ENCODE measurements at regions not wholly inside any gene's neighbourhood (a gene's known extent, or its start where the extent isn't known, plus 50 kb on each side); places are given as distances from the start of the nearest gene placed in this dataset.

DNA sequence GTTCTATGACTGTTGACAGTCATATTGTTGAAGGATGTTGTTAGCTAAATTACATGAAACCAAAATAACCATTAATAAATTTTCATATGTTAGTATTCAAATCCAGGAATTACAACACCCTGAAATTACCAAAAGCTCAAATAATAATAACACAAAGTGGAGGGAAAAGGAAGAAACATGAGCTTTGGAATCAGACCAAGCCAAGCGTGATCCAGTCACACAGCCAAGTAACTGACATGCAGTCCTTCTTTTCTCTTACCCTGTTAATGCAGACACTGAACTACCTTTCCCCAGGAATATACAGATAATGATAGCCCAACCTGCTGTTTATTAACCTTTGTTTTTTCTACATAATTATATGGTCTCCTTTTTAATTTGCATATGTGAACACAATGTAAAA lies 130.2 kb downstream of the HS3ST1 start:
- TF ChIP-seq, protein P1, sequence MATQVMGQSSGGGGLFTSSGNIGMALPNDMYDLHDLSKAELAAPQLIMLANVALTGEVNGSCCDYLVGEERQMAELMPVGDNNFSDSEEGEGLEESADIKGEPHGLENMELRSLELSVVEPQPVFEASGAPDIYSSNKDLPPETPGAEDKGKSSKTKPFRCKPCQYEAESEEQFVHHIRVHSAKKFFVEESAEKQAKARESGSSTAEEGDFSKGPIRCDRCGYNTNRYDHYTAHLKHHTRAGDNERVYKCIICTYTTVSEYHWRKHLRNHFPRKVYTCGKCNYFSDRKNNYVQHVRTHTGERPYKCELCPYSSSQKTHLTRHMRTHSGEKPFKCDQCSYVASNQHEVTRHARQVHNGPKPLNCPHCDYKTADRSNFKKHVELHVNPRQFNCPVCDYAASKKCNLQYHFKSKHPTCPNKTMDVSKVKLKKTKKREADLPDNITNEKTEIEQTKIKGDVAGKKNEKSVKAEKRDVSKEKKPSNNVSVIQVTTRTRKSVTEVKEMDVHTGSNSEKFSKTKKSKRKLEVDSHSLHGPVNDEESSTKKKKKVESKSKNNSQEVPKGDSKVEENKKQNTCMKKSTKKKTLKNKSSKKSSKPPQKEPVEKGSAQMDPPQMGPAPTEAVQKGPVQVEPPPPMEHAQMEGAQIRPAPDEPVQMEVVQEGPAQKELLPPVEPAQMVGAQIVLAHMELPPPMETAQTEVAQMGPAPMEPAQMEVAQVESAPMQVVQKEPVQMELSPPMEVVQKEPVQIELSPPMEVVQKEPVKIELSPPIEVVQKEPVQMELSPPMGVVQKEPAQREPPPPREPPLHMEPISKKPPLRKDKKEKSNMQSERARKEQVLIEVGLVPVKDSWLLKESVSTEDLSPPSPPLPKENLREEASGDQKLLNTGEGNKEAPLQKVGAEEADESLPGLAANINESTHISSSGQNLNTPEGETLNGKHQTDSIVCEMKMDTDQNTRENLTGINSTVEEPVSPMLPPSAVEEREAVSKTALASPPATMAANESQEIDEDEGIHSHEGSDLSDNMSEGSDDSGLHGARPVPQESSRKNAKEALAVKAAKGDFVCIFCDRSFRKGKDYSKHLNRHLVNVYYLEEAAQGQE (IDR thresholded peaks at IDR 0.05): no peak
- TF ChIP-seq, protein P2, sequence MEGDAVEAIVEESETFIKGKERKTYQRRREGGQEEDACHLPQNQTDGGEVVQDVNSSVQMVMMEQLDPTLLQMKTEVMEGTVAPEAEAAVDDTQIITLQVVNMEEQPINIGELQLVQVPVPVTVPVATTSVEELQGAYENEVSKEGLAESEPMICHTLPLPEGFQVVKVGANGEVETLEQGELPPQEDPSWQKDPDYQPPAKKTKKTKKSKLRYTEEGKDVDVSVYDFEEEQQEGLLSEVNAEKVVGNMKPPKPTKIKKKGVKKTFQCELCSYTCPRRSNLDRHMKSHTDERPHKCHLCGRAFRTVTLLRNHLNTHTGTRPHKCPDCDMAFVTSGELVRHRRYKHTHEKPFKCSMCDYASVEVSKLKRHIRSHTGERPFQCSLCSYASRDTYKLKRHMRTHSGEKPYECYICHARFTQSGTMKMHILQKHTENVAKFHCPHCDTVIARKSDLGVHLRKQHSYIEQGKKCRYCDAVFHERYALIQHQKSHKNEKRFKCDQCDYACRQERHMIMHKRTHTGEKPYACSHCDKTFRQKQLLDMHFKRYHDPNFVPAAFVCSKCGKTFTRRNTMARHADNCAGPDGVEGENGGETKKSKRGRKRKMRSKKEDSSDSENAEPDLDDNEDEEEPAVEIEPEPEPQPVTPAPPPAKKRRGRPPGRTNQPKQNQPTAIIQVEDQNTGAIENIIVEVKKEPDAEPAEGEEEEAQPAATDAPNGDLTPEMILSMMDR (IDR thresholded peaks at IDR 0.05; ENCODE audit: low read depth, low read length, missing input control): no peak
- TF ChIP-seq JUND (IDR thresholded peaks at IDR 0.05): no peak
- no peak for TF ChIP-seq SP1 (IDR thresholded peaks at IDR 0.05)
- TF ChIP-seq EGR1 (IDR thresholded peaks at IDR 0.05; ENCODE audit: low read depth in 2 of 2): no peak
- TF ChIP-seq, protein P3, sequence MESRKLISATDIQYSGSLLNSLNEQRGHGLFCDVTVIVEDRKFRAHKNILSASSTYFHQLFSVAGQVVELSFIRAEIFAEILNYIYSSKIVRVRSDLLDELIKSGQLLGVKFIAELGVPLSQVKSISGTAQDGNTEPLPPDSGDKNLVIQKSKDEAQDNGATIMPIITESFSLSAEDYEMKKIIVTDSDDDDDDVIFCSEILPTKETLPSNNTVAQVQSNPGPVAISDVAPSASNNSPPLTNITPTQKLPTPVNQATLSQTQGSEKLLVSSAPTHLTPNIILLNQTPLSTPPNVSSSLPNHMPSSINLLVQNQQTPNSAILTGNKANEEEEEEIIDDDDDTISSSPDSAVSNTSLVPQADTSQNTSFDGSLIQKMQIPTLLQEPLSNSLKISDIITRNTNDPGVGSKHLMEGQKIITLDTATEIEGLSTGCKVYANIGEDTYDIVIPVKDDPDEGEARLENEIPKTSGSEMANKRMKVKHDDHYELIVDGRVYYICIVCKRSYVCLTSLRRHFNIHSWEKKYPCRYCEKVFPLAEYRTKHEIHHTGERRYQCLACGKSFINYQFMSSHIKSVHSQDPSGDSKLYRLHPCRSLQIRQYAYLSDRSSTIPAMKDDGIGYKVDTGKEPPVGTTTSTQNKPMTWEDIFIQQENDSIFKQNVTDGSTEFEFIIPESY (IDR thresholded peaks at IDR 0.05): no peak
- TF ChIP-seq RAD21 (IDR thresholded peaks at IDR 0.05): no peak
- TF ChIP-seq, protein P4, sequence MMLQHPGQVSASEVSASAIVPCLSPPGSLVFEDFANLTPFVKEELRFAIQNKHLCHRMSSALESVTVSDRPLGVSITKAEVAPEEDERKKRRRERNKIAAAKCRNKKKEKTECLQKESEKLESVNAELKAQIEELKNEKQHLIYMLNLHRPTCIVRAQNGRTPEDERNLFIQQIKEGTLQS (IDR thresholded peaks at IDR 0.05): no peak
- TF ChIP-seq, protein P5, sequence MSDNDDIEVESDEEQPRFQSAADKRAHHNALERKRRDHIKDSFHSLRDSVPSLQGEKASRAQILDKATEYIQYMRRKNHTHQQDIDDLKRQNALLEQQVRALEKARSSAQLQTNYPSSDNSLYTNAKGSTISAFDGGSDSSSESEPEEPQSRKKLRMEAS (IDR thresholded peaks at IDR 0.05): no peak
- TF ChIP-seq YY1 (IDR thresholded peaks at IDR 0.05): no peak

Measured in liver (tissue), 3 donors.